HL-60/S4 treated with phorbol 12-myristate 13-acetate at 8.2 ng/mL for 4 days and 3 days (cell line): ENCODE measurements at regions not wholly inside any gene's neighbourhood (a gene's known extent, or its start where the extent isn't known, plus 50 kb on each side); places are given as distances from the start of the nearest gene placed in this dataset.
"Not testable (repeated sequence)": the region's sequence is repeated elsewhere in the genome, so short reads cannot be mapped to it uniquely, and the experiment has no call there.

Experiments
- in situ Hi-C: fragments of 300-500 bp; cut with MboI; formaldehyde crosslinking; loops from 2 replicates; pipeline ENCODE4 v1.15.0; 2022; ENCODE audit warnings: low sequenced_read_pairs

- in situ Hi-C loops = no loop called here
These were observed 152.6 kb downstream of the ZNF281 start for GRCh38 chr1:200257235-200257634.

GRCh38 chr1:200254602-200255001 lies 155.2 kb downstream of the ZNF281 start:
- in situ Hi-C loops = not testable (repeated sequence)

GRCh38 chr1:200253774-200254495 lies 155.9 kb downstream of the ZNF281 start:
- in situ Hi-C loops = no loop called here

- in situ Hi-C loops = no loop called here
These were observed 157.3 kb downstream of the ZNF281 start for GRCh38 chr1:200252531-200252930.

- in situ Hi-C loops = no loop called here
These were observed 159.4 kb downstream of the ZNF281 start for GRCh38 chr1:200250469-200250868.

- in situ Hi-C loops = no loop called here
These were observed 161.3 kb downstream of the ZNF281 start for GRCh38 chr1:200248541-200248940.

- in situ Hi-C loops = no loop called here
These were observed 162.3 kb downstream of the ZNF281 start for GRCh38 chr1:200247518-200247917.

- in situ Hi-C loops = no loop called here
These were observed 164.4 kb downstream of the ZNF281 start for GRCh38 chr1:200245473-200245872.

- in situ Hi-C loops = no loop called here
These were observed 166.8 kb downstream of the ZNF281 start for GRCh38 chr1:200243042-200243437.

- in situ Hi-C loops = no loop called here
These were observed 167.5 kb downstream of the ZNF281 start for GRCh38 chr1:200242110-200243041.

GRCh38 chr1:200240656-200241055 lies 169.2 kb downstream of the ZNF281 start:
- in situ Hi-C loops = no loop called here

- in situ Hi-C loops = no loop called here
These were observed 171.5 kb downstream of the ZNF281 start for GRCh38 chr1:200238311-200238710.

- in situ Hi-C loops = no loop called here
These were observed 172.8 kb downstream of the ZNF281 start for GRCh38 chr1:200237066-200237465.

GRCh38 chr1:200234938-200235337 lies 174.9 kb downstream of the ZNF281 start:
- in situ Hi-C loops = no loop called here

- in situ Hi-C loops = no loop called here
These were observed 176.4 kb downstream of the ZNF281 start for GRCh38 chr1:200233393-200233792.

GRCh38 chr1:200231787-200232231 lies 178.0 kb downstream of the ZNF281 start:
- in situ Hi-C loops = no loop called here

GRCh38 chr1:200230671-200231070 lies 179.2 kb downstream of the ZNF281 start:
- in situ Hi-C loops = no loop called here

- in situ Hi-C loops = no loop called here
These were observed 181.3 kb downstream of the ZNF281 start for GRCh38 chr1:200228486-200228885.

GRCh38 chr1:200228081-200228480 lies 181.8 kb downstream of the ZNF281 start:
- in situ Hi-C loops = no loop called here
